ENCODE measurements at regions not wholly inside any gene's neighbourhood (a gene's known extent, or its start where the extent isn't known, plus 50 kb on each side); places are given as distances from the start of the nearest gene placed in this dataset.

DNA sequence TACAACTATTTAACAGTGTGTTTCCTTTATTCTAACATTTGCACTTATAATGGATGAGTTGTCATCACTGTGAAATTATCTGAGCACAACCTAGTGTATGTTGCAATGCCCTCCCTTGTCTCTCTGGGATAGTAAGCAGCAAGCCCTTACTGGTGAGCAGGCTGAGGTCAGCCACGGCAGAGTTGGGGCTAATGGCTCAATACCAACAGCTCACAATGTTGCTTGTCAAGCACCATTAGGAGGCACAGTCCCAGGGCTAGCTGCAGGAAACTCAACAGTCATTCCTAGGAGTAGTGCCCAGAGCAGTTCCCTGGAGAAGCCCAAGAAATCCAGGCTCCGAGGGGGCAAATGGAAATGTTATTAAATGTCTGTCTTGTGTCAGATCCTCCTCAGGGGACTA lies 858.4 kb downstream of the GRID1 start:
- Histone ChIP-seq H3K4me3 (no peak overlapping the region), H3K27ac (replicated peaks in 1 of 4) (no peak overlapping the region), H3K36me3 (no peaks in the 10 kb centered on the region), H3K9me3 (peaks cover 0 to 13% (median 8%) of the 10 kb centered on the region in 4 donors), H3K4me1 (no peaks in the 10 kb centered on the region), H3K27me3 (no peaks in the 10 kb centered on the region)
- DNase-seq (ENCODE audit: extremely low spot score), result no peak
- intact Hi-C loops (cut with DNase I), result no loop called here
- WGBS, result 83% methylated on average over 1 of the region's 2 CpGs
- TF ChIP-seq POLR2AphosphoS5 (IDR thresholded peaks at IDR 0.05), result no peak
- TF ChIP-seq, protein P1, sequence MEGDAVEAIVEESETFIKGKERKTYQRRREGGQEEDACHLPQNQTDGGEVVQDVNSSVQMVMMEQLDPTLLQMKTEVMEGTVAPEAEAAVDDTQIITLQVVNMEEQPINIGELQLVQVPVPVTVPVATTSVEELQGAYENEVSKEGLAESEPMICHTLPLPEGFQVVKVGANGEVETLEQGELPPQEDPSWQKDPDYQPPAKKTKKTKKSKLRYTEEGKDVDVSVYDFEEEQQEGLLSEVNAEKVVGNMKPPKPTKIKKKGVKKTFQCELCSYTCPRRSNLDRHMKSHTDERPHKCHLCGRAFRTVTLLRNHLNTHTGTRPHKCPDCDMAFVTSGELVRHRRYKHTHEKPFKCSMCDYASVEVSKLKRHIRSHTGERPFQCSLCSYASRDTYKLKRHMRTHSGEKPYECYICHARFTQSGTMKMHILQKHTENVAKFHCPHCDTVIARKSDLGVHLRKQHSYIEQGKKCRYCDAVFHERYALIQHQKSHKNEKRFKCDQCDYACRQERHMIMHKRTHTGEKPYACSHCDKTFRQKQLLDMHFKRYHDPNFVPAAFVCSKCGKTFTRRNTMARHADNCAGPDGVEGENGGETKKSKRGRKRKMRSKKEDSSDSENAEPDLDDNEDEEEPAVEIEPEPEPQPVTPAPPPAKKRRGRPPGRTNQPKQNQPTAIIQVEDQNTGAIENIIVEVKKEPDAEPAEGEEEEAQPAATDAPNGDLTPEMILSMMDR (IDR thresholded peaks at IDR 0.05), result no peak
- no peak for TF ChIP-seq EP300 (IDR thresholded peaks at IDR 0.05)
- TF ChIP-seq POLR2A (IDR thresholded peaks at IDR 0.05; ENCODE audit: low read depth), result no peak

DNA sequence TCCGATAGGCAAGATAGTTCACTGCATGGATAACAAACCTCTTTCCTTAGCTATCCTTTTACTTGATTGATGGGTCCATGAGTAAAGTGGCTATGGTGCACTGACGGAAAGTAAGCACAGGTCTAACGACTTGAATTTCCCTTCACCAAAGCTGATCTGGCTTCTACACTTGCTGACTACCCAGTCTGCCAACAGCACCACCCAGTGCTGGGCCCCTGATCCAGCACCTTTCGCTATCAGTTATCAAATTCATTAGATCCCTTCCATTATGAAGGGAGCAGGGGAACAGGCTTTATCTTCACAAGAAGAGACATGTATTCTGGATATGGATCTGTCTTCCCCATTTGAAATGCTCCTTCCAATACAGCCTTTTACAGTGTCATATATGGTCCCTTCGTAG lies 855.9 kb downstream of the GRID1 start:
- DNase-seq (ENCODE audit: extremely low spot score), result no peak
- Histone ChIP-seq H3K4me1 (no peaks in the 10 kb centered on the region), H3K9me3 (peaks cover 0 to 2% (median 0%) of the 10 kb centered on the region in 4 donors), H3K36me3 (no peaks in the 10 kb centered on the region), H3K27ac (replicated peaks in 1 of 4) (no peak overlapping the region), H3K4me3 (no peak overlapping the region), H3K27me3 (no peaks in the 10 kb centered on the region)
- TF ChIP-seq POLR2A (IDR thresholded peaks at IDR 0.05; ENCODE audit: low read depth) (no peak), EP300 (IDR thresholded peaks at IDR 0.05) (no peak), POLR2AphosphoS5 (IDR thresholded peaks at IDR 0.05) (no peak)
- TF ChIP-seq, protein P1 (IDR thresholded peaks at IDR 0.05), result no peak
- WGBS, result 82% methylated on average over 5 of the region's 5 CpGs
- intact Hi-C loops (cut with DNase I), result no loop called here

DNA sequence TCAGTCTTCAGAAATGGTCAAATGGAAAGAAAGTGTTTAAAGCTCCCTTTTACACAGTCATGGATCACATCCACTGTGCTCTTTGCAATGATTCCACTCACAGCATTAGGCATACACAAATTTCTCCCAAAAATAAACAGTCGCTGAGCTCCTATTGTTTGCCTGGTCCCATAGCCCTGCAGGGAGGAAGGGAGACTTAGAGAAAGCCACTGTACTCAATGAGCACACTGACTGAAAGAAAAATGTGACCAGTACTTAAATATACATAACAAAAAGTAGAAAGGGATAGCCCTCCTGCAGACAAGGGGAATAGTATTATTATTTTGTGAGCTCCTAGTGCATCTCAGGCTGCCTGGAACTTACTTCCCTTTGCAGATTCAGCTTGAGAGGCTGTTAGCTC lies 853.2 kb downstream of the GRID1 start:
- H3K27me3 ChIP-seq, result no peaks in the 10 kb centered on the region
- H3K9me3 ChIP-seq, result no peaks in the 10 kb centered on the region
- H3K27ac ChIP-seq (replicated peaks in 1 of 4), result no peak overlapping the region
- H3K4me1 ChIP-seq, result no peaks in the 10 kb centered on the region
- intact Hi-C loops (cut with DNase I), result no loop called here
- H3K36me3 ChIP-seq, result no peaks in the 10 kb centered on the region
- no peak overlapping the region for H3K4me3 ChIP-seq
- DNase-seq (ENCODE audit: extremely low spot score), result no peak
- WGBS, result 54% methylated on average over 1 of the region's 1 CpG
- TF ChIP-seq, protein P1 (IDR thresholded peaks at IDR 0.05), result no peak
- no peak for TF ChIP-seq EP300 (IDR thresholded peaks at IDR 0.05)
- TF ChIP-seq POLR2AphosphoS5 (IDR thresholded peaks at IDR 0.05), result no peak

DNA sequence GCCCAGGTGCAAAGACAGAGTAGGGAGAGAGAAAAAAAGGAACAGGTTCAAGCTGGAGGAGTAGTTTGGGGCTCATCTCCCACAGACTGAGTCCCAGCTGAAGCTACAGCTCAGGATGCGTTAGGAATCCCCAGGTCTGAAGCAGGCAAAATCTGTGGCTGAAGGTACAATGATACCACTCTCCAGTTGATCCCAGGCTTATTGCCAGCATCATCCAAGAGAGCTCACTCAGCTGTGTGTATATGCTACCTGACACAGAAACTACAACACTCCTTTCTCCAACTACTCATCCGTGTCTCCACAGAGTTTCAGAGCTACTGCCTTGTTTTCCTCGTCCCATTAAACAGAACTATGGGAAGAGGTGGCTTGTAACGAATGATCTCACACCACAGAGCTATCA lies 851.3 kb downstream of the GRID1 start:
- WGBS, result 62% methylated on average over 4 of the region's 4 CpGs
- DNase-seq (ENCODE audit: extremely low spot score), result no peak
- Histone ChIP-seq H3K4me1 (no peaks in the 10 kb centered on the region), H3K4me3 (no peak overlapping the region), H3K27ac (replicated peaks in 1 of 4) (no peak overlapping the region), H3K36me3 (no peaks in the 10 kb centered on the region), H3K9me3 (no peaks in the 10 kb centered on the region), H3K27me3 (no peaks in the 10 kb centered on the region)
- intact Hi-C loops (cut with DNase I), result no loop called here
- TF ChIP-seq EP300 (IDR thresholded peaks at IDR 0.05) (no peak), POLR2AphosphoS5 (IDR thresholded peaks at IDR 0.05) (no peak), POLR2A (IDR thresholded peaks at IDR 0.05; ENCODE audit: low read depth) (no peak)
- TF ChIP-seq, protein P1 (IDR thresholded peaks at IDR 0.05), result no peak

DNA sequence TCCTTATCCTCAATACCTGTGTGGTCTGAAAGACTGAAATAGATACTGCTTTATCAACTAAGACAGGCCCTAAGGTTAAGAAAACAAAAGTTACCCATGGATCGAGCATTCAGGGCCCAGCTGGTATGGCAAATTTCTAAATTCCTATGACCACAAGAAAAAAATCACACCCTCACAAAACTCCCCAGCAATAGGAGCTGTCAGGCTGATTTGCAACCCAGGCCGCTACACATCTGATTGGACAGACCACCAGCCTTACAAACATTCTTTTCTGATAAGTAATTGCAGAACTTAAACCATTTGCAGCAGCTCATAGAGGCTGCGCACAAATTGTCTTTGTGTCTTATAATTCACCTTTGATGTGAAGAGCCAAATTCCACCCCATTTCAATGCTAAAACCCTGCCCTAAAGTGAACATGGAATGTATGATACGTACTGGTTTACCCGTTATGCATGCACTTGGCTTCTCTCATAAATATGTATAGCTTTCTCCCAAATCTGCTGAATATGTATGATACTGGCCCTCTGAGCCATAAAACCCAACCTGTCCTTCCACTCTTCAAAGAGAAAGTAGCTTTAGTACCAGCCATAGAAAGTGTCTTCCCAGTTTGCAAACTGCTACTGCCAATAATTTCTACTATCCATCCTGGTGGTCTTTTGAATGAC lies 842.5 kb downstream of the GRID1 start:
- no peaks in the 10 kb centered on the region for H3K36me3 ChIP-seq
- intact Hi-C loops (cut with DNase I), result no loop called here
- no peaks in the 10 kb centered on the region for H3K4me1 ChIP-seq
- no peak overlapping the region for H3K27ac ChIP-seq (replicated peaks in 1 of 4)
- TF ChIP-seq, protein P1 (IDR thresholded peaks at IDR 0.05), result no peak
- no peak for TF ChIP-seq POLR2A (IDR thresholded peaks at IDR 0.05; ENCODE audit: low read depth)
- no peak for TF ChIP-seq EP300 (IDR thresholded peaks at IDR 0.05)
- TF ChIP-seq POLR2AphosphoS5 (IDR thresholded peaks at IDR 0.05), result no peak
- DNase-seq (ENCODE audit: extremely low spot score), result no peak
- no peaks in the 10 kb centered on the region for H3K27me3 ChIP-seq
- WGBS, result 68% methylated on average over 5 of the region's 5 CpGs
- H3K4me3 ChIP-seq, result no peak overlapping the region
- peaks cover 0 to 6% (median 3%) of the 10 kb centered on the region in 4 donors for H3K9me3 ChIP-seq
